GM21619 (cell line): ENCODE measurements at regions not wholly inside any gene's neighbourhood (a gene's known extent, or its start where the extent isn't known, plus 50 kb on each side); places are given as distances from the start of the nearest gene placed in this dataset.

Source experiments
- ATAC-seq: cut with Tn5 transposase; IDR thresholded peaks from one replicate; pipeline ENCODE4 v1.9.1; 2021; ENCODE audit not compliant: unreplicated experiment

GRCh38 chr1:4351453-4351852 lies 303.0 kb upstream of the AJAP1 start:
- ATAC-seq: no peak

- no peak for ATAC-seq
These were observed 301.1 kb upstream of the AJAP1 start for GRCh38 chr1:4353090-4353856.

- ATAC-seq: no peak
These were observed 298.6 kb upstream of the AJAP1 start for GRCh38 chr1:4355839-4356238.

- no peak for ATAC-seq
These were observed 291.9 kb upstream of the AJAP1 start for GRCh38 chr1:4362314-4363044.

GRCh38 chr1:4366091-4366490 lies 288.3 kb upstream of the AJAP1 start:
- no peak for ATAC-seq

- no peak for ATAC-seq
These were observed 287.1 kb upstream of the AJAP1 start for GRCh38 chr1:4367230-4367777.

GRCh38 chr1:4369335-4369734 lies 285.1 kb upstream of the AJAP1 start:
- ATAC-seq: no peak

GRCh38 chr1:4371849-4372248 lies 282.6 kb upstream of the AJAP1 start:
- ATAC-seq: no peak

GRCh38 chr1:4375812-4376211 lies 278.6 kb upstream of the AJAP1 start:
- no peak for ATAC-seq

- no peak for ATAC-seq
These were observed 274.8 kb upstream of the AJAP1 start for GRCh38 chr1:4379451-4380175.

- no peak for ATAC-seq
These were observed 273.7 kb upstream of the AJAP1 start for GRCh38 chr1:4380564-4381168.

GRCh38 chr1:4393191-4393590 lies 261.2 kb upstream of the AJAP1 start:
- no peak for ATAC-seq

GRCh38 chr1:4394366-4394765 lies 260.0 kb upstream of the AJAP1 start:
- no peak for ATAC-seq

- no peak for ATAC-seq
These were observed 259.3 kb upstream of the AJAP1 start for GRCh38 chr1:4395158-4395557.

GRCh38 chr1:4395676-4396075 lies 258.7 kb upstream of the AJAP1 start:
- ATAC-seq: no peak

GRCh38 chr1:4396551-4396950 lies 257.9 kb upstream of the AJAP1 start:
- no peak for ATAC-seq

GRCh38 chr1:4397196-4397595 lies 257.2 kb upstream of the AJAP1 start:
- no peak for ATAC-seq

- ATAC-seq: no peak
These were observed 252.4 kb upstream of the AJAP1 start for GRCh38 chr1:4402032-4402431.

GRCh38 chr1:4404854-4405590 lies 249.4 kb upstream of the AJAP1 start:
- ATAC-seq: no peak

- no peak for ATAC-seq
These were observed 246.6 kb upstream of the AJAP1 start for GRCh38 chr1:4407851-4408250.
